HEK293T (cell line): ENCODE measurements at regions not wholly inside any gene's neighbourhood (a gene's known extent, or its start where the extent isn't known, plus 50 kb on each side); places are given as distances from the start of the nearest gene placed in this dataset.

Source experiments
- ARNT ChIP-seq: fragments of 450-650 bp; IDR thresholded peaks from 2 replicates; pipeline ENCODE4 v1.6.1; 2017; ENCODE audit warnings: mild to moderate bottlenecking
- BHLHE40 ChIP-seq: fragments of 450-650 bp; IDR thresholded peaks from 2 replicates; pipeline ENCODE4 v1.6.1; 2016; ENCODE audit warnings: mild to moderate bottlenecking, moderate library complexity, borderline replicate concordance
- CTBP1 ChIP-seq: fragments of 450-650 bp; IDR thresholded peaks from 2 replicates; pipeline ENCODE4 v1.6.1; 2016; ENCODE audit warnings: borderline replicate concordance
- FOXA1 ChIP-seq: fragments of 450-650 bp; IDR thresholded peaks from 2 replicates; pipeline ENCODE4 v1.6.1; 2016; ENCODE audit warnings: mild to moderate bottlenecking
- FOXK2 ChIP-seq: fragments of 450-650 bp; IDR thresholded peaks from 2 replicates; pipeline ENCODE4 v1.6.1; 2016; ENCODE audit warnings: mild to moderate bottlenecking
- L3MBTL2 ChIP-seq: fragments of 450-650 bp; conservative IDR thresholded peaks from 2 replicates; pipeline ENCODE4 v1.6.1; 2016; ENCODE audit warnings: mild to moderate bottlenecking
- LEF1 ChIP-seq: fragments of 450-650 bp; IDR thresholded peaks from 2 replicates; pipeline ENCODE4 v1.6.1; 2017; ENCODE audit warnings: mild to moderate bottlenecking, borderline replicate concordance
- NFRKB ChIP-seq: fragments of 450-650 bp; IDR thresholded peaks from 2 replicates; pipeline ENCODE4 v1.6.1; 2016; ENCODE audit warnings: mild to moderate bottlenecking, moderate library complexity
- TARDBP ChIP-seq: fragments of 450-650 bp; IDR thresholded peaks from 2 replicates; pipeline ENCODE4 v1.6.1; 2016
- ZNF384 ChIP-seq: fragments of 450-650 bp; IDR thresholded peaks from 2 replicates; pipeline ENCODE4 v1.6.1; 2016

DNA sequence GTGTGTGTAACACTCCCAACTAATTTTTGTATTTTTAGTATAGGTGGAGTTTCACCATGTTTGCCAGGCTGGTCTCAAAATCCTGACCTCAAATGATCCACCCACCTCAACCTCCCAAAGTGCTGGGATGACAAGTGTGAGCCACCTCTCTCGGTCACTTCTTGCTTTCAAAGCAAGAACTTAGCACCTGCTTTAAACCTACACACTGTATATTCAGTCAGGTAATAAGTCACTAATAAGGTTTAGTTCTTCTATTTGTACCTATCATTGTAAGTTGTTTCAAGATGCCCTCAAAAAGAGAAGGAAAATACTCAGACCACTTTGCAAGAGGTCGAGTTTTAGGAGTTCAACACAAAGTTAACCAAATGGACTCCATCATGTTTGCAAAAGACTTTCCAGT, 431.3 kb downstream of the MRPL39 start:
- TF ChIP-seq LEF1 (no peak), BHLHE40 (no peak), ZNF384 (no peak), TARDBP (no peak), CTBP1 (no peak), ARNT (no peak), NFRKB (no peak), L3MBTL2 (no peak), FOXA1 (no peak), FOXK2 (no peak)
